ENCODE measurements at regions not wholly inside any gene's neighbourhood (a gene's known extent, or its start where the extent isn't known, plus 50 kb on each side); places are given as distances from the start of the nearest gene placed in this dataset.

DNA sequence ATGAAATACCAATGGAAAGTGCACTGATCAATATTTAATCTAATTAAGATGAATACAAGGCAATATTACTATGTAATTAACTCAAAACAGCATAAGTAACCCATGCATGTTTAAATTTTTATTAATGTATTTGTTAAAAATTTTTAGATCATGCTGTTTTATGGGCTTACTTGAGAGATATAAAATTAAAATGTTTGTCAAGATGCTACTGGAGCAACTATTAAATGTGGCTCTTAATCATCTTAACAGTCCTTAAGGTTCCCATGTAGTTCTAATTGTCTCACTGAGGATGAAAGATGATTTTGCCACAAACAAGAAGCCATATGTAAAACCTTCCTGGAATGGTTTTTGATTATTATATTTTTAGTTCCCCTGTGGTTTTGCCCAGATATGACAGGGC, 897.1 kb downstream of the KCNMA1 start:
- TF ChIP-seq, protein P1, sequence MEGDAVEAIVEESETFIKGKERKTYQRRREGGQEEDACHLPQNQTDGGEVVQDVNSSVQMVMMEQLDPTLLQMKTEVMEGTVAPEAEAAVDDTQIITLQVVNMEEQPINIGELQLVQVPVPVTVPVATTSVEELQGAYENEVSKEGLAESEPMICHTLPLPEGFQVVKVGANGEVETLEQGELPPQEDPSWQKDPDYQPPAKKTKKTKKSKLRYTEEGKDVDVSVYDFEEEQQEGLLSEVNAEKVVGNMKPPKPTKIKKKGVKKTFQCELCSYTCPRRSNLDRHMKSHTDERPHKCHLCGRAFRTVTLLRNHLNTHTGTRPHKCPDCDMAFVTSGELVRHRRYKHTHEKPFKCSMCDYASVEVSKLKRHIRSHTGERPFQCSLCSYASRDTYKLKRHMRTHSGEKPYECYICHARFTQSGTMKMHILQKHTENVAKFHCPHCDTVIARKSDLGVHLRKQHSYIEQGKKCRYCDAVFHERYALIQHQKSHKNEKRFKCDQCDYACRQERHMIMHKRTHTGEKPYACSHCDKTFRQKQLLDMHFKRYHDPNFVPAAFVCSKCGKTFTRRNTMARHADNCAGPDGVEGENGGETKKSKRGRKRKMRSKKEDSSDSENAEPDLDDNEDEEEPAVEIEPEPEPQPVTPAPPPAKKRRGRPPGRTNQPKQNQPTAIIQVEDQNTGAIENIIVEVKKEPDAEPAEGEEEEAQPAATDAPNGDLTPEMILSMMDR (IDR thresholded peaks at IDR 0.05): no peak
- TF ChIP-seq POLR2A (IDR thresholded peaks at IDR 0.05): no peak

All from body of pancreas (tissue), 4 donors.